ENCODE measurements at regions not wholly inside any gene's neighbourhood (a gene's known extent, or its start where the extent isn't known, plus 50 kb on each side); places are given as distances from the start of the nearest gene placed in this dataset.
"Not testable (repeated sequence)": the region's sequence is repeated elsewhere in the genome, so short reads cannot be mapped to it uniquely, and the experiment has no call there.

- Histone ChIP-seq H3K4me1 (ENCODE audit: control insufficient read depth in 1 of 2, insufficient read depth in 1 of 2, low read depth in 1 of 2, low read length in 1 of 2) (no peaks in the 10 kb centered on the region), H3K27me3 (no peaks in the 10 kb centered on the region), H3K27ac (no peak overlapping the region), H3K36me3 (no peaks in the 10 kb centered on the region), H3K4me3 (ENCODE audit: low read depth in 1 of 2, low read length in 1 of 2) (no peak overlapping the region), H3K9me3 (no peaks in the 10 kb centered on the region)
- no peak for TF ChIP-seq CTCF (IDR thresholded peaks at IDR 0.05)
Observed at GRCh38 chr10:4426866-4427265, 399.1 kb upstream of the AKR1E2 start.

GRCh38 chr10:4409319-4409718, 416.7 kb upstream of the AKR1E2 start:
- Histone ChIP-seq H3K36me3 (no peaks in the 10 kb centered on the region), H3K4me1 (ENCODE audit: control insufficient read depth in 1 of 2, insufficient read depth in 1 of 2, low read depth in 1 of 2, low read length in 1 of 2) (no peaks in the 10 kb centered on the region), H3K4me3 (ENCODE audit: low read depth in 1 of 2, low read length in 1 of 2) (no peak overlapping the region), H3K27me3 (no peaks in the 10 kb centered on the region), H3K27ac (no peak overlapping the region), H3K9me3 (no peaks in the 10 kb centered on the region)
- TF ChIP-seq CTCF (IDR thresholded peaks at IDR 0.05) = no peak

GRCh38 chr10:4407783-4408182, 418.2 kb upstream of the AKR1E2 start:
- H3K4me3 ChIP-seq (ENCODE audit: low read depth in 1 of 2, low read length in 1 of 2) = no peak overlapping the region
- H3K9me3 ChIP-seq = no peaks in the 10 kb centered on the region
- no peak overlapping the region for H3K27ac ChIP-seq
- no peaks in the 10 kb centered on the region for H3K36me3 ChIP-seq
- no peaks in the 10 kb centered on the region for H3K27me3 ChIP-seq
- H3K4me1 ChIP-seq (ENCODE audit: control insufficient read depth in 1 of 2, insufficient read depth in 1 of 2, low read depth in 1 of 2, low read length in 1 of 2) = no peaks in the 10 kb centered on the region
- TF ChIP-seq CTCF (IDR thresholded peaks at IDR 0.05) = no peak

- no peak overlapping the region for H3K4me3 ChIP-seq (ENCODE audit: low read depth in 1 of 2, low read length in 1 of 2)
- H3K27me3 ChIP-seq = no peaks in the 10 kb centered on the region
- no peaks in the 10 kb centered on the region for H3K36me3 ChIP-seq
- H3K27ac ChIP-seq = no peak overlapping the region
- TF ChIP-seq CTCF (IDR thresholded peaks at IDR 0.05) = no peak
- no peaks in the 10 kb centered on the region for H3K9me3 ChIP-seq
- H3K4me1 ChIP-seq (ENCODE audit: control insufficient read depth in 1 of 2, insufficient read depth in 1 of 2, low read depth in 1 of 2, low read length in 1 of 2) = no peaks in the 10 kb centered on the region
Observed at GRCh38 chr10:4405828-4406227, 420.2 kb upstream of the AKR1E2 start.

GRCh38 chr10:4403638-4404252, 422.3 kb upstream of the AKR1E2 start:
- H3K36me3 ChIP-seq = no peaks in the 10 kb centered on the region

GRCh38 chr10:4401080-4401479, 424.9 kb upstream of the AKR1E2 start:
- not testable (repeated sequence) for H3K9me3 ChIP-seq; H3K4me1 ChIP-seq (ENCODE audit: control insufficient read depth in 1 of 2, insufficient read depth in 1 of 2, low read depth in 1 of 2, low read length in 1 of 2); H3K27ac ChIP-seq; H3K4me3 ChIP-seq (ENCODE audit: low read depth in 1 of 2, low read length in 1 of 2); H3K36me3 ChIP-seq; H3K27me3 ChIP-seq

More at GRCh38 chr10:4403638-4404252, 422.3 kb upstream of the AKR1E2 start:
- Histone ChIP-seq H3K4me1 (ENCODE audit: control insufficient read depth in 1 of 2, insufficient read depth in 1 of 2, low read depth in 1 of 2, low read length in 1 of 2) (no peaks in the 10 kb centered on the region), H3K4me3 (ENCODE audit: low read depth in 1 of 2, low read length in 1 of 2) (no peak overlapping the region), H3K9me3 (no peaks in the 10 kb centered on the region), H3K27ac (no peak overlapping the region), H3K27me3 (no peaks in the 10 kb centered on the region)
- TF ChIP-seq CTCF (IDR thresholded peaks at IDR 0.05) = no peak

Data from neutrophil (primary cell).